ENCODE measurements at regions not wholly inside any gene's neighbourhood (a gene's known extent, or its start where the extent isn't known, plus 50 kb on each side); places are given as distances from the start of the nearest gene placed in this dataset.

GRCh38 chr3:10582733-10583132 lies 77.3 kb upstream of the ATP2B2 start:
- H3K9ac ChIP-seq (ENCODE audit: low read depth, low read length), result no peak overlapping the region
- H3K4me2 ChIP-seq (ENCODE audit: insufficient read depth, low read length), result no peak overlapping the region
- H3K36me3 ChIP-seq (ENCODE audit: insufficient read depth, low read length), result no peaks in the 10 kb centered on the region
- H4K20me1 ChIP-seq (ENCODE audit: insufficient read depth, low read length), result no peaks in the 10 kb centered on the region
- H3K27ac ChIP-seq (ENCODE audit: low read length), result no peak overlapping the region
- H3K4me1 ChIP-seq (ENCODE audit: insufficient read depth, low read length), result no peaks in the 10 kb centered on the region
- H3K79me2 ChIP-seq (ENCODE audit: insufficient read depth, low read length), result no peaks in the 10 kb centered on the region
- no peaks in the 10 kb centered on the region for H3K27me3 ChIP-seq (ENCODE audit: insufficient read depth, low read length, poor library complexity)
- no peaks in the 10 kb centered on the region for H3K9me3 ChIP-seq (ENCODE audit: insufficient read depth, low read length, severe bottlenecking)
- no peak overlapping the region for H3K4me3 ChIP-seq (ENCODE audit: low read depth in 1 of 2, low read length in 2 of 2)
- DNase-seq (no peak), ATAC-seq (ENCODE audit: insufficient read depth, low read depth) (no peak)
- TF ChIP-seq CTCF (IDR thresholded peaks at IDR 0.05; ENCODE audit: borderline replicate concordance, extremely low read depth, low read length, poor library complexity, severe bottlenecking), result no peak
- TF ChIP-seq EZH2 (IDR thresholded peaks at IDR 0.05; ENCODE audit: borderline replicate concordance, low read depth, low read length, severe bottlenecking), result no peak
- H2AFZ ChIP-seq (ENCODE audit: low read depth, low read length), result no peak overlapping the region

DNA sequence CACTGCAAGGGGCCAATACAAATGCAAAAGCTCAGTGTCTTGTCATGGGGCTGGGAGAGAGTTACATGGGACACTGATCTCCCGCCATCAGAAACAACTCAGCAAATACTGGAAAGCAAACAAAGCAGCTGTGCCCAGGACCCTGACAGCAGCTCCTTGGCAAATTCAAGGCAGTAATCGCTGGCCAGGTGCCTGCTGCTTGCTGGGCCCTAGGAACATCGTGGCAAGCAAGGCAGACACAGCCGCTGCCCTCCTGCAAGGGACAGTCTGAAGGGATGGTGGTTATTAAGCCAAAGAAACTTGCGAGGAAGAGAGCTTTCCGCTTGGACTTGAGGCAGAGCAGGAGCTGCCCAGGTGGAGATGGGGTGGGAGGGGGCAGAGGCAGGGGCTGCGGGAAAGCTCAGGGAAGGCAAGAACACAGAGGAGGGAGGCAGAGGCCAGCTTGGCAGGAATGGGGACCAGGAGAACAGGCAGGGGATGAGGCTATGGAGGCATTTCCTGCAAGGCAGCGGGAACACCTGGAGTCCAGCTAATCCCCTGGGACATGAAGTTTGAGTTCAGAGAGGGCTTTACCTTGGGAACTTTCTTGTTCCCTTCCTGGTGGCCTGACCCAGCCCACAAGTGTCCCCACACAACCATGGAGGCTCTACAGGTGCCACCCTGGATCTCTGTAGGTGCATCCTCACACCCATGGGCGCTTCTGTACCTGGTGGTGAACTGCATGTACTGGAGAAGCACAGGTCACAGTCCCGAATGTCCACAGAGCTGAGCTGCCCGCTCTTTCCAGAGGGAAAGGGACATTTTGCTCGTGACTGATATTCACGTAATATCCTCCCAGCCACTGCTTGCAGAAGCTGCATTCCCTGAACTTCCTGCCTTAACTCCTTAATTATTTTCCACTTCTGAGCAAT lies 78.7 kb upstream of the ATP2B2 start:
- no peaks in the 10 kb centered on the region for H3K27me3 ChIP-seq (ENCODE audit: insufficient read depth, low read length, poor library complexity)
- ATAC-seq (ENCODE audit: insufficient read depth, low read depth) (no peak), DNase-seq (no peak)
- no peaks in the 10 kb centered on the region for H3K79me2 ChIP-seq (ENCODE audit: insufficient read depth, low read length)
- H3K4me3 ChIP-seq (ENCODE audit: low read depth in 1 of 2, low read length in 2 of 2), result no peak overlapping the region
- no peak overlapping the region for H3K27ac ChIP-seq (ENCODE audit: low read length)
- no peak overlapping the region for H3K4me2 ChIP-seq (ENCODE audit: insufficient read depth, low read length)
- H3K9me3 ChIP-seq (ENCODE audit: insufficient read depth, low read length, severe bottlenecking), result no peaks in the 10 kb centered on the region
- no peak overlapping the region for H2AFZ ChIP-seq (ENCODE audit: low read depth, low read length)
- no peaks in the 10 kb centered on the region for H3K4me1 ChIP-seq (ENCODE audit: insufficient read depth, low read length)
- TF ChIP-seq EZH2 (IDR thresholded peaks at IDR 0.05; ENCODE audit: borderline replicate concordance, low read depth, low read length, severe bottlenecking) (no peak), CTCF (IDR thresholded peaks at IDR 0.05; ENCODE audit: borderline replicate concordance, extremely low read depth, low read length, poor library complexity, severe bottlenecking) (no peak)
- H4K20me1 ChIP-seq (ENCODE audit: insufficient read depth, low read length), result no peaks in the 10 kb centered on the region
- no peak overlapping the region for H3K9ac ChIP-seq (ENCODE audit: low read depth, low read length)
- H3K36me3 ChIP-seq (ENCODE audit: insufficient read depth, low read length), result no peaks in the 10 kb centered on the region

GRCh38 chr3:10585945-10586344 lies 80.6 kb upstream of the ATP2B2 start:
- no peaks in the 10 kb centered on the region for H3K4me1 ChIP-seq (ENCODE audit: insufficient read depth, low read length)
- H2AFZ ChIP-seq (ENCODE audit: low read depth, low read length), result no peak overlapping the region
- TF ChIP-seq CTCF (IDR thresholded peaks at IDR 0.05; ENCODE audit: borderline replicate concordance, extremely low read depth, low read length, poor library complexity, severe bottlenecking) (no peak), EZH2 (IDR thresholded peaks at IDR 0.05; ENCODE audit: borderline replicate concordance, low read depth, low read length, severe bottlenecking) (no peak)
- no peak overlapping the region for H3K4me2 ChIP-seq (ENCODE audit: insufficient read depth, low read length)
- H3K27ac ChIP-seq (ENCODE audit: low read length), result no peak overlapping the region
- no peaks in the 10 kb centered on the region for H3K36me3 ChIP-seq (ENCODE audit: insufficient read depth, low read length)
- no peaks in the 10 kb centered on the region for H3K27me3 ChIP-seq (ENCODE audit: insufficient read depth, low read length, poor library complexity)
- no peak overlapping the region for H3K4me3 ChIP-seq (ENCODE audit: low read depth in 1 of 2, low read length in 2 of 2)
- H4K20me1 ChIP-seq (ENCODE audit: insufficient read depth, low read length), result no peaks in the 10 kb centered on the region
- no peaks in the 10 kb centered on the region for H3K79me2 ChIP-seq (ENCODE audit: insufficient read depth, low read length)
- H3K9me3 ChIP-seq (ENCODE audit: insufficient read depth, low read length, severe bottlenecking), result no peaks in the 10 kb centered on the region
- H3K9ac ChIP-seq (ENCODE audit: low read depth, low read length), result no peak overlapping the region
- ATAC-seq (ENCODE audit: insufficient read depth, low read depth) (no peak), DNase-seq (no peak)
